A673 (cell line): ENCODE measurements at regions not wholly inside any gene's neighbourhood (a gene's known extent, or its start where the extent isn't known, plus 50 kb on each side); places are given as distances from the start of the nearest gene placed in this dataset.

Experiments used
- BruUV-seq: library from RNA; stranded (reverse); fragments of 400-500 nt; replicated peaks from 2 replicates; lab custom pipeline; 2021; lab: Mats Ljungman, UMichigan
- CTCF ChIA-PET: fragments of 300-600 bp; sonication (Branson Sonifier 250); formaldehyde crosslinking; loops from one replicate; lab custom pipeline; 2022; ENCODE audit warnings: antibody characterized with exemption; lab: Charles Lee
- POLR2A ChIA-PET: fragments of 300-600 bp; sonication (Branson Sonifier 250); formaldehyde crosslinking; loops from one replicate; lab custom pipeline; 2022; ENCODE audit warnings: antibody characterized with exemption; ENCODE audit not compliant: low non-redundant PET; lab: Charles Lee
- DNase-seq: peaks from one replicate; pipeline ENCODE4 v3.0.0-alpha.2; 2015; ENCODE audit warnings: low spot score
- H3K27ac ChIP-seq: fragments of 200-600 bp; sonication (generic); 2 replicates; pipeline ENCODE4 v1.5.1; 2016; ENCODE audit warnings: mixed run types, low read depth, mild to moderate bottlenecking, mixed read lengths, antibody characterized with exemption, low read length; ENCODE audit not compliant: poor library complexity, severe bottlenecking
- H3K27me3 ChIP-seq: fragments of 200-600 bp; sonication (generic); replicated peaks from 2 replicates; pipeline ENCODE4 v1.6.1; 2017; ENCODE audit warnings: mixed run types, low read depth, mild to moderate bottlenecking, mixed read lengths, antibody characterized with exemption, low read length; ENCODE audit not compliant: insufficient read depth, poor library complexity
- H3K36me3 ChIP-seq: fragments of 200-600 bp; sonication (generic); 2 replicates; pipeline ENCODE4 v1.6.1; 2016; ENCODE audit warnings: mixed run types, mild to moderate bottlenecking, mixed read lengths, antibody characterized with exemption, low read length; ENCODE audit not compliant: insufficient read depth, poor library complexity, severe bottlenecking
- H3K4me1 ChIP-seq: fragments of 200-600 bp; sonication (generic); 2 replicates; pipeline ENCODE4 v1.6.1; 2017; ENCODE audit warnings: mixed run types, mild to moderate bottlenecking, mixed read lengths, antibody characterized with exemption, low read length; ENCODE audit not compliant: insufficient read depth, poor library complexity, severe bottlenecking
- H3K4me3 ChIP-seq: fragments of 200-600 bp; sonication (generic); 2 replicates; pipeline ENCODE4 v1.5.1; 2016; ENCODE audit warnings: low read depth, mixed run types, mild to moderate bottlenecking, mixed read lengths, low read length; ENCODE audit not compliant: poor library complexity, severe bottlenecking
- H3K9me3 ChIP-seq: fragments of 200-600 bp; sonication (generic); 2 replicates; pipeline ENCODE4 v1.6.1; 2016; ENCODE audit warnings: mixed run types, low read depth, mild to moderate bottlenecking, mixed read lengths, antibody characterized with exemption, low read length; ENCODE audit not compliant: poor library complexity, severe bottlenecking
- CTCF ChIP-seq: fragments of 300-800, 200-600 bp; sonication (generic); conservative IDR thresholded peaks from 2 replicates; pipeline ENCODE4 v1.5.1; 2017; ENCODE audit warnings: low read depth, mild to moderate bottlenecking, antibody characterized with exemption, low read length, moderate library complexity, mixed read lengths
- EZH2 ChIP-seq: fragments of 200-600 bp; sonication (generic); IDR thresholded peaks from 2 replicates; pipeline ENCODE4 v1.6.1; 2017; ENCODE audit warnings: borderline replicate concordance, low read depth, mild to moderate bottlenecking, mixed read lengths, antibody characterized with exemption, low read length; ENCODE audit not compliant: poor library complexity, severe bottlenecking
- intact Hi-C: fragments of 100-400 bp; cut with micrococcal nuclease; formaldehyde crosslinking; loops from one replicate; pipeline ENCODE4 v1.10.0; 2022; ENCODE audit not compliant: unreplicated experiment

GRCh38 chr3:159723295-159723694, 265.3 kb upstream of the IL12A start:
- no TSS peak for BruUV-seq
- no peak for DNase-seq
- Histone ChIP-seq H3K4me3 (no peak overlapping the region), H3K9me3 (no peaks in the 10 kb centered on the region), H3K27ac (no peak overlapping the region), H3K27me3 (peaks cover 5% of the 10 kb centered on the region), H3K36me3 (no peaks in the 10 kb centered on the region), H3K4me1 (no peaks in the 10 kb centered on the region)
- ChIA-PET CTCF (no interaction called here), POLR2A (no interaction called here)
- TF ChIP-seq EZH2: no peak
- TF ChIP-seq CTCF: no peak
- intact Hi-C loops: no loop called here

GRCh38 chr3:159724627-159725026, 264.0 kb upstream of the IL12A start:
- H3K4me3 ChIP-seq: no peak overlapping the region
- no peak overlapping the region for H3K27ac ChIP-seq
- no peaks in the 10 kb centered on the region for H3K9me3 ChIP-seq
- H3K4me1 ChIP-seq: no peaks in the 10 kb centered on the region
- peaks cover 5% of the 10 kb centered on the region for H3K27me3 ChIP-seq
- CTCF ChIA-PET: no interaction called here
- intact Hi-C loops: no loop called here
- POLR2A ChIA-PET: no interaction called here
- BruUV-seq: no TSS peak
- DNase-seq: no peak
- no peaks in the 10 kb centered on the region for H3K36me3 ChIP-seq
- TF ChIP-seq CTCF (no peak), EZH2 (no peak)

GRCh38 chr3:159726231-159726964, 262.2 kb upstream of the IL12A start:
- H3K4me1 ChIP-seq: no peaks in the 10 kb centered on the region
- no peak overlapping the region for H3K27ac ChIP-seq
- intact Hi-C loops: no loop called here
- DNase-seq: no peak
- no peak overlapping the region for H3K4me3 ChIP-seq
- no peaks in the 10 kb centered on the region for H3K36me3 ChIP-seq
- no peaks in the 10 kb centered on the region for H3K9me3 ChIP-seq
- ChIA-PET POLR2A (no interaction called here), CTCF (no interaction called here)
- H3K27me3 ChIP-seq: peaks cover 5% of the 10 kb centered on the region
- no TSS peak for BruUV-seq
- TF ChIP-seq EZH2 (no peak), CTCF (no peak)
